Uterus (tissue), 2 donors: ENCODE measurements at regions not wholly inside any gene's neighbourhood (a gene's known extent, or its start where the extent isn't known, plus 50 kb on each side); places are given as distances from the start of the nearest gene placed in this dataset.

ENCODE experiments used
- CTCF ChIP-seq, 4 experiments: fragments of 200-600 bp in 2 of 4; fragments of 450-650 bp in 2 of 4; sonication (generic) in 2 of 4; IDR thresholded peaks; one replicate each; pipeline ENCODE4 v1.5.1; 2016 to 2019; ENCODE audit warnings: antibody characterized with exemption in 4 of 4, mild to moderate bottlenecking in 2 of 4, moderate library complexity in 1 of 4
- POLR2A ChIP-seq, 2 donors: fragments of 450-650 bp; IDR thresholded peaks; one replicate each; pipeline ENCODE4 v1.6.1; 2016; ENCODE audit warnings: antibody characterized with exemption in 2 of 2, mild to moderate bottlenecking in 1 of 2, moderate library complexity in 1 of 2

GRCh38 chr5:92313385-92313784, 930.3 kb upstream of the ARRDC3 start:
- TF ChIP-seq CTCF (IDR thresholded peaks at IDR 0.05) (no peak), POLR2A (IDR thresholded peaks at IDR 0.05) (no peak)
